Tibial artery (tissue), 4 donors: ENCODE measurements at regions not wholly inside any gene's neighbourhood (a gene's known extent, or its start where the extent isn't known, plus 50 kb on each side); places are given as distances from the start of the nearest gene placed in this dataset.

Experiments used
- DNase-seq, 2 donors: peaks; one replicate each; pipeline ENCODE4 v3.0.0-alpha.2; 2019
- H3K27ac ChIP-seq, 2 donors: fragments of 200-600 bp; sonication (generic) in 1 of 2; 1 replicate in 1 of 2; 2 replicates in 1 of 2; pipeline ENCODE4 v1.5.1; 2018 to 2019; ENCODE audit warnings: mild to moderate bottlenecking in 1 of 2
- H3K27me3 ChIP-seq, 2 donors: fragments of 200-600 bp; sonication (generic) in 1 of 2; one replicate each; pipeline versions ENCODE4 v1.5.1 to v1.6.0; 2016 to 2019
- H3K36me3 ChIP-seq, 3 donors: fragments of 200-600 bp; sonication (generic) in 2 of 3; one replicate each; pipeline ENCODE4 v1.5.1; 2016 to 2019; ENCODE audit warnings: mild to moderate bottlenecking in 2 of 3
- H3K4me1 ChIP-seq, 4 donors: fragments of 200-600 bp; sonication (generic) in 2 of 4; 1 replicate in 3 of 4; 2 replicates in 1 of 4; pipeline ENCODE4 v1.5.1; 2016 to 2019
- H3K4me3 ChIP-seq, 2 donors: fragments of 200-600 bp; sonication (generic) in 1 of 2; 1 replicate in 1 of 2; 2 replicates in 1 of 2; pipeline ENCODE4 v1.5.1; 2018 to 2019; ENCODE audit warnings: mild to moderate bottlenecking in 2 of 2
- H3K9me3 ChIP-seq, 3 donors: fragments of 200-600 bp; sonication (generic) in 1 of 3; one replicate each; pipeline ENCODE4 v1.5.1; 2016 to 2019
- intact Hi-C: fragments of 100-400 bp; cut with DNase I; formaldehyde crosslinking; loops from one replicate; pipeline ENCODE4 v1.15.0; 2023; ENCODE audit warnings: low total_unique reads
- TF ChIP-seq, protein P1 (sequence below), 2 experiments: fragments of 200-600 bp in 1 of 2; fragments of 450-650 bp in 1 of 2; IDR thresholded peaks; one replicate each; pipeline ENCODE4 v1.5.1; 2017 to 2019; ENCODE audit warnings: antibody characterized with exemption in 2 of 2, mild to moderate bottlenecking in 1 of 2, moderate library complexity in 1 of 2

GRCh38 chr5:2986301-2986700, 234.8 kb upstream of the IRX2 start:
- Histone ChIP-seq H3K4me3 (no peak overlapping the region), H3K27ac (no peak overlapping the region), H3K4me1 (no peaks in the 10 kb centered on the region), H3K36me3 (no peaks in the 10 kb centered on the region), H3K27me3 (no peaks in the 10 kb centered on the region), H3K9me3 (no peaks in the 10 kb centered on the region)
- TF ChIP-seq, protein P1, sequence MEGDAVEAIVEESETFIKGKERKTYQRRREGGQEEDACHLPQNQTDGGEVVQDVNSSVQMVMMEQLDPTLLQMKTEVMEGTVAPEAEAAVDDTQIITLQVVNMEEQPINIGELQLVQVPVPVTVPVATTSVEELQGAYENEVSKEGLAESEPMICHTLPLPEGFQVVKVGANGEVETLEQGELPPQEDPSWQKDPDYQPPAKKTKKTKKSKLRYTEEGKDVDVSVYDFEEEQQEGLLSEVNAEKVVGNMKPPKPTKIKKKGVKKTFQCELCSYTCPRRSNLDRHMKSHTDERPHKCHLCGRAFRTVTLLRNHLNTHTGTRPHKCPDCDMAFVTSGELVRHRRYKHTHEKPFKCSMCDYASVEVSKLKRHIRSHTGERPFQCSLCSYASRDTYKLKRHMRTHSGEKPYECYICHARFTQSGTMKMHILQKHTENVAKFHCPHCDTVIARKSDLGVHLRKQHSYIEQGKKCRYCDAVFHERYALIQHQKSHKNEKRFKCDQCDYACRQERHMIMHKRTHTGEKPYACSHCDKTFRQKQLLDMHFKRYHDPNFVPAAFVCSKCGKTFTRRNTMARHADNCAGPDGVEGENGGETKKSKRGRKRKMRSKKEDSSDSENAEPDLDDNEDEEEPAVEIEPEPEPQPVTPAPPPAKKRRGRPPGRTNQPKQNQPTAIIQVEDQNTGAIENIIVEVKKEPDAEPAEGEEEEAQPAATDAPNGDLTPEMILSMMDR (IDR thresholded peaks at IDR 0.05) = no peak
- intact Hi-C loops = no loop called here
- DNase-seq = no peak

GRCh38 chr5:2985718-2986117, 234.2 kb upstream of the IRX2 start:
- H3K27ac ChIP-seq = no peak overlapping the region
- no peak overlapping the region for H3K4me3 ChIP-seq
- H3K36me3 ChIP-seq = no peaks in the 10 kb centered on the region
- no peak for DNase-seq
- TF ChIP-seq, protein P1 (IDR thresholded peaks at IDR 0.05) = no peak
- H3K9me3 ChIP-seq = no peaks in the 10 kb centered on the region
- intact Hi-C loops = no loop called here
- no peaks in the 10 kb centered on the region for H3K4me1 ChIP-seq
- no peaks in the 10 kb centered on the region for H3K27me3 ChIP-seq

- Histone ChIP-seq H3K4me1 (no peaks in the 10 kb centered on the region), H3K36me3 (no peaks in the 10 kb centered on the region), H3K4me3 (no peak overlapping the region), H3K9me3 (no peaks in the 10 kb centered on the region), H3K27ac (no peak overlapping the region), H3K27me3 (no peaks in the 10 kb centered on the region)
- intact Hi-C loops = no loop called here
- TF ChIP-seq, protein P1 (IDR thresholded peaks at IDR 0.05) = no peak
- DNase-seq = no peak
Measured at GRCh38 chr5:2983583-2984300, 232.3 kb upstream of the IRX2 start.

GRCh38 chr5:2981652-2982051, 230.2 kb upstream of the IRX2 start:
- TF ChIP-seq, protein P1 (IDR thresholded peaks at IDR 0.05) = no peak
- H3K27me3 ChIP-seq = no peaks in the 10 kb centered on the region
- intact Hi-C loops = no loop called here

GRCh38 chr5:2981035-2981434, 229.6 kb upstream of the IRX2 start:
- Histone ChIP-seq H3K4me1 (no peaks in the 10 kb centered on the region), H3K9me3 (no peaks in the 10 kb centered on the region), H3K27me3 (no peaks in the 10 kb centered on the region), H3K36me3 (no peaks in the 10 kb centered on the region), H3K4me3 (no peak overlapping the region), H3K27ac (no peak overlapping the region)
- intact Hi-C loops = no loop called here
- DNase-seq = no peak
- TF ChIP-seq, protein P1 (IDR thresholded peaks at IDR 0.05) = no peak

More at GRCh38 chr5:2981652-2982051, 230.2 kb upstream of the IRX2 start:
- Histone ChIP-seq H3K36me3 (no peaks in the 10 kb centered on the region), H3K4me3 (no peak overlapping the region), H3K9me3 (no peaks in the 10 kb centered on the region), H3K27ac (no peak overlapping the region), H3K4me1 (no peaks in the 10 kb centered on the region)
- no peak for DNase-seq
